Kasumi-1 (cell line): ENCODE measurements at regions not wholly inside any gene's neighbourhood (a gene's known extent, or its start where the extent isn't known, plus 50 kb on each side); places are given as distances from the start of the nearest gene placed in this dataset.
"Not testable (repeated sequence)": the region's sequence is repeated elsewhere in the genome, so short reads cannot be mapped to it uniquely, and the experiment has no call there.

ENCODE experiments used
- DNase-seq, 2 experiments: peaks; one replicate each; lab custom pipeline; 2025; lab: John Stamatoyannopoulos, UW

DNA sequence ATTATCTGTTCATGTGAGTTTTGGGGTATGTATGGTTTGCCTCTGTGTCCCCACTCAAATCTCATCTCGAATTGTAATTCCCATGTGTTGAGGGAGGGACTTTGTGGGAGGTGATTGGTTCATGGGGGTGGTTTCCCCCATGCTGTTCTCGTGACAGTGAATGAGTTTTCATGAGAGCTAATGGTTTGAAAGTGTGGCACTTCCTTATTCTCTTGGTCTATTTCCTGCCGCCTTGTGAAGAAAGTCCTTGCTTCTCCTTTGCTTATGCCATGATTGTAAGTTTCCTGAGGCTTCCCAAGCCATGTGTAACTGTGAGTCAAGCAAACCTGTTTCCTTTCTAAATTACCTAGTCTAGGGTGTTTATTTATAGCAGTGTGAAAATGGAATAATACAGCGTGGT is 128.1 kb upstream of the HS3ST4 start:
- DNase-seq: no peak

DNA sequence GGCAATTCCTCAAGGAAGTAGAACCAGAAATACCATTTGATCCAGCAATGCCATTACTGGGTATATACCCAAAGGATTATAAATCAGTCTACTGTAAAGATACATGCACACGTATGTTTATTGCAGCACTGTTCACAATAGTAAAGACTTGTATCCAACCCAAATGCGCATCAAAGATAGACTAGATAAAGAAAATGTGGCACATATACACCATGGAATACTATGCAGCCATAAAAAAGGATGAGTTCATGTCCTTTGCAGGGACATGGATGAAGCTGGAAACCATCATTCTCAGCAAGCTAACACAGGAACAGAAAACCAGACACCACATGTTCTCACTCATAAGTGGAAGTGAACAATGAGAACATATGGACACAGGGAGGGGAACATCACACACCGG is 130.0 kb upstream of the HS3ST4 start:
- DNase-seq: not testable (repeated sequence)

- DNase-seq: not testable (repeated sequence)
Measured at GRCh38 chr16:25556968-25557312, 134.8 kb upstream of the HS3ST4 start.

DNA sequence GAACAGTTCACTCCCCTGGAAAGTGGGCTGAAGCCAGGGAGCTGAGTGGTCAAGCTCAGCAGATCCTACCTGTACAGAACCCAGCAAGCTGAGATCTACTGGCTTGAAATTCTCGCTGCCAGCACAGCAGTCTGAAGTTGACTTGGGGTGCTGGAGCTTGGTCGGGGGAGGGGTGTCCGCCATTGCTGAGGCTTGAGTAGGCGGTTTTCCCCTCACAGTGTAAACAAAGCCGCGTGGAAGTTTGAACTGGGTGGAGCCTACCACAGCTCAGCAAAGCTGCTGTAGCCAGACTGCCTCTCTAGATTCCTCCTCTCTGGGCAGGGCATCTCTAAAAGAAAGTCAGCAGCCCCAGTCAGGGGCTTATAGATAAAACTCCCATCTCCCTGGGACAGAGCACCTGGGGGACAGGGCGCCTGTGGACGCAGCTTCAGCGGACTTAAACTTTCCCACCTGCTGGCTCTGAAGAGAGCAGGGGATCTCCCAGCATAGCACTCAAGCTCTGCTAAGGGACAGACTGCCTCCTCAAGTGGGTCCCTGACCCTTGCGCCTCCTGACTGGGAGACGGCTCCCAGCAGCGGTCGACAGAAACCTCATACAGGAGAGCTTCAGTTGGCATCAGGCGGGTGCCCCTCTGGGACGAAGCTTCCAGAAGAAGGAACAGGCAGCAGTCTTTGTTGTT is 135.3 kb upstream of the HS3ST4 start:
- DNase-seq: not testable (repeated sequence)

DNA sequence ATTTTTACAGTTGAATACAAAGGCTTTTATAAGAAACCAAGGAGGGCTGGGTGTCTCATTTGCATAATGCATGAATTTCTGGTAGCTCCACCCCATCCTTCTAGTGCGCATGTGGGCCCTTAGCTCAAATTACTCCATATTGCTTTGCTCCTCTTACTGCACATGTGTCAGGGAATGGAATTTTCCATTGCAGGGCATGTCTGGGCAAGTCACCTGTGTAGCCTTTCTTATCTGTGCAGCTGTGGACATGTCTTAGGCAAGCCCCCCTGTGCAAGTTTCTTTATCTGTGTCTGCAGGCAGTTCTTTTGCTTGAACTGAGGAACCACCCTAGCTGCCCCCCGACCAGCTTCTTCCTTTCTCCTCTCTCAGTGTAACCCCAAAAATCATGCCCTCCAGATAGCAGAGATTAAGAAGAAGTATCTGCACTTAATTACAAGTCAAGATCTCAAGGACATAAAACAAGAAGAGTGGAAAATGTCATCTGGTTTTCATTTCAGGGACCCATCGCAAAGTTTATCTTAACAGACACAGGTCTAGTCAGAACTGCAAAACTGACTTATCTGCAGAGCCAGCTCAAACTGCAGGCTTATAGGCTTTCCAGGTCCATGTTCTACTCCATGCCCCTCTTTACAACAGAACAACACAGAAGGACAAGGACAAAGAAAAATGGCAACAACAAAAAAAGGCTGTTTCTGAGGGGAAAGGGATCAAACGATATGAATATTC is 137.9 kb upstream of the HS3ST4 start:
- no peak for DNase-seq

- no peak for DNase-seq
Measured at GRCh38 chr16:25550647-25551046, 141.1 kb upstream of the HS3ST4 start.

- DNase-seq: no peak
Measured at GRCh38 chr16:25546791-25547190, 145.0 kb upstream of the HS3ST4 start.

DNA sequence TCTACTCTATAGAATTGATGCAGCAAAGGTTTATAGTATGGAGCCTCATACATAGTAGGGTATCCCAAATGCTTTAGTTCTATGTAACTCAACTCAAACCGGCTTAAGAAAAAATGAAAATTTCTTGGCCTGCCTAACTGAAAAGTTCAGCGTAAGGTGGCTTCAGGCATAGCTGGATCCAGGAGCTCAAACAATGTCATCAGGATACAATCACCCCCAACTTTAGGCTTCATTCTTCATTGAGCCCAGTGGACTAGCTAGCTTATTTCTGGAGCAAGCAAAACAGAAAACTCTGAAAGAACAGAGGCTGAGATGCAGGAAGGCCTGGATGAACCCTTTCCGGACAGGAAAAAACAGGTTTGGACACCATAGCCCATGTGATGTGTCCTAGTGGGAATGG is 147.5 kb upstream of the HS3ST4 start:
- no peak for DNase-seq

DNA sequence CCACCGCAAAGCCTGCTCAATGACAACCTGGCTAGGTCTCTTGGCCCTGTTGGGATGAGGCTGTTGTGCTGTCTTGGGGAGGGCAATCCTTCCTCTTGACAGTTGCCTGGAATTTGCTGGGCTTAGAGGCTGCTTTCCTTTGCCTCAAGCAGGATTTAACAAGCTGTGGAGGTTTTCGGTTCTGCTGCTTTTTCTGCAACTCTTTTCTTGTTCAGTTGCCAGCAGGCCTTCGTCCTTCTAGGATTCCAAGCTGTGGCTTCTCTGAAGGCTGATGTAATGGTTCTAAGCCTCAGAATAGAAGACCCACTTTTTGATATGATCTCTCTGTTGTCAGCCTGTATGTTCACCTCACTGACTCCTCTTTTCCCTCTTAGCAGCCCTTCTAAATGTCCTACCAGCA is 149.5 kb upstream of the HS3ST4 start:
- no peak for DNase-seq

DNA sequence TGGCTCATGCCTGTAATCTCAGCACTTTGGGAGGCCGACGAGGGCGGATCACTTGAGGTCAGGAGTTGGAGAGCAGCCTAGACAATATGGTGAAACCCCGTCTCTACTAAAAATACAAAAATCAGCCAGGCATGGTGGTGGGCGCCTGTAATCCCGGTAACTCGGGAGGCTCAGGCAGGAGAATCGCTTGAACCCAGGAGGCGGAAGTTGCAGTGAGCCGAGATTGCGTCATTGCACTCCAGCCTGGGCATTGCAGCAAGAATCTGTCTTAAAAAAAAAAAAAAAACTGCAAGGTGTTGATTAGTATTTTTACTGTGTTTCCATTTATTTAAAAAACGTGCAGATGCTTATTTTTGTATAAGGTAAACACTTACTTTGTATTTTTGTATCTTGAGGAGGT is 152.0 kb upstream of the HS3ST4 start:
- DNase-seq: not testable (repeated sequence)

- no peak for DNase-seq
Measured at GRCh38 chr16:25523183-25523582, 168.6 kb upstream of the HS3ST4 start.

- DNase-seq: no peak
Measured at GRCh38 chr16:25512041-25512440, 179.7 kb upstream of the HS3ST4 start.

GRCh38 chr16:25509456-25509855 is 182.3 kb upstream of the HS3ST4 start:
- DNase-seq: no peak

DNA sequence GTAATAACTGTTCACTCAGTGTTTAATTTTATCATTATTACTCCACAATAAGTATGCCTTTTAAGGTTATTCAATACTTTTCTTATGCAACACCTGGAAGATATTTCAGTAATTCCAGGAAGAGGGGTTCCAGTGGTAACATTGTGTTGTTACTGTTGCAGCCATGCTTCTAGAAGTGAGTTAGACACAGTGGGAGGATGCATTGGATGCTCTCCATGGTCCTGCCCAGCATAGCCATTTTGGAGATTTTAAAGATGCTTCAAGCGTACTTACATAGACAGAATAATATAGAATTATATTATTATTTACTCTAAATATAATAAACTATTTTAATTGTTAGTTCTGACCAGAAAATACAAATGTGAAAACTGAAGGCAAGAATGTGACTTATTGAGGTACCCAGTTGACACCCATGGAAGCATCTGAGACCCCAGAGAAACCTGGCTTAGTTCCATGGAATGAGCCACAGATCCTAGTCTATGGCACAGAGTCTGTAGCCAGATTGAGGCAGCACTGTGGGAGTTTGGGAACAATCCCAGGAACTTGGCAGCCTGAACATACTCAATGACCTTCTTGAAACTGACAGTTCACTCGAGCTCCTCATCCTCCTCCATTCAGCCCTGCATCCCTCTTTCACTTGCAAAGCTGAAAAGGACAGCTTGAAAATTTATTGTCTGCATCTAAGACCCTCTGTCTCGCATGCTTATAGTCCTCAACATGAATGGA is 190.1 kb upstream of the HS3ST4 start:
- no peak for DNase-seq

DNA sequence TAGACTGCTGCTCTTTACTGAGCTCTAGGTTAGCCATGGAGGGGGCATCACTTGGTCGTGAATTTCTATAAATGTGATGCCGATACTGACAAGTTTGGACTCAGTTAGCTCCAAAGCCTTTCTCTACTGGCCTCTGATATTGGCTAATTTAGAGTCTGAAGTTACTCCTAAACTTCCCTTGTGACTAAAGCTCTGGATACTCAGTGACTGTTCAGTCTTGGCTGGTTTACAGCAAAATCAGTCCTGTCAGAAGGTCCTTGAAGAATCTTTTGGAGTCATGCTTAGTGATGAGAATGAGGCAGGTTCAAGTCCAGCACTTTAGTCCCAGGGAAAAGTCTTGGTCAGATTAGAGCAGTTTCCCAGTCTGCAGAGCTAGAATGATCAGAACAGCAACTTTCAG is 197.5 kb upstream of the HS3ST4 start:
- DNase-seq: no peak

- DNase-seq: no peak
Measured at GRCh38 chr16:25493136-25493811, 198.5 kb upstream of the HS3ST4 start.

DNA sequence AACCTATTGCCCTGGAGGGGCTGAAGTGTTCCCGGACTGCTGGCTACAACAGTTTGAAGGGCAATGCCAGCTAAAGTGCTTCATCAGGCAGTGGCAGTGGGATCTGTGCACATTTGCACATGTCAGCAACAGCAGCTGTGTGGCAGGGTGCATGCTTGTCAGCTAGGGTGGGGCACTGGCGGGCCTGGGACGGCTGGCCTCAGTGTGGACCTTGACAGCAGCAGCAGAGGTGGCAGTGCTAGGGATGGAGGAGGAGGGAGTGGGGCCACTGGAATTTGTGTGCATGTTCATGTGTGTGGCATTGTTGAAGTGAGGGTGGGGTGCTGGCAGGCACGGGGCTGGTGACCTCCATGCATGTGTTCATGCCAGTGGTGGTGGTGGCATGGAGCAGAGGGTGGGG is 203.3 kb upstream of the HS3ST4 start:
- DNase-seq: no peak

GRCh38 chr16:25487888-25488287 is 203.9 kb upstream of the HS3ST4 start:
- DNase-seq: no peak

DNA sequence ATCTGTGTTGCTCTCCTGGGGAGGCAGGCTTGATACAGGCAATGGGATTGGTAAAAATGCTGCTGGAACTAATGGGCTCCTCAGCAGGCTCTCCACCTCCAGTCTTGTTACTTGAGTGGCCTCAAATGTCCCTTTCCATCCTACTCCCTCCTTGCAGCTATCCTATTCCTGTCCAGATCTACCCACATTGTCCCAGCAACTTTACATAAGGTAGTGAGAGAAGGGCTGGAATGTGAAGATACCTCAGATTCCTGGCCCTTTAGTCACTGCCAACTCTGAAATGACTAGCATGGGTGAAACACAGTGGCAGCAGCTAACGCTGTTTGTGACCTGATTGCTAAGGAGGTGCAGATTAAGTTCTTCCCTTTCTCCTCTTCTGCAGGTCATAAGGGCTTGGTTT is 210.1 kb upstream of the HS3ST4 start:
- DNase-seq: no peak

- DNase-seq: no peak
Measured at GRCh38 chr16:25478476-25478875, 213.3 kb upstream of the HS3ST4 start.

GRCh38 chr16:25464058-25464457 is 206.4 kb upstream of the ZKSCAN2 start:
- DNase-seq: no peak

- DNase-seq: no peak
Measured at GRCh38 chr16:25449802-25450201, 192.2 kb upstream of the ZKSCAN2 start.

DNA sequence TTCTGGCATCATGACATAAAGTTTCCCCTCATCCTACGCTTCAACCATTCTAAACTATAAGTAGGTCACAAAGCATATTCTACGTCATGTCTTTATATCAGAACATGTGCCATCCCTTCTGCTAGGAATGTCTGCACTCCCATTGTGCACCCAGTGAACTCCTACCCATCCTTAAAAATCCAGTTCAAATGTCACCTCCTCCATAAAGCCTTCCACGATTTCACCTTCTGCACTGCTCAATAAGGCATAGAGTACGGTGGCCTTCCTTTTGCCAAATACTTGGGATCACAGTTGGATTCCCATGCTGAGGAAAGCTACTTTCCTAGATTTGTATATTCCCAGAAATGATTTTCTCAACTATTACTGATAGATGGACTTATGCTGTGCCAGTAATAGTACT is 186.3 kb upstream of the ZKSCAN2 start:
- DNase-seq: no peak
